Stimulated activated CD8-positive, alpha-beta memory T cell treated with anti-CD3 and anti-CD28 coated beads, Interleukin-4, amount 100 ng/mL, for 24 hours (primary cell): ENCODE measurements at regions not wholly inside any gene's neighbourhood (a gene's known extent, or its start where the extent isn't known, plus 50 kb on each side); places are given as distances from the start of the nearest gene placed in this dataset.
"Not testable (repeated sequence)": the region's sequence is repeated elsewhere in the genome, so short reads cannot be mapped to it uniquely, and the experiment has no call there.

ENCODE experiments used
- DNase-seq: peaks from one replicate; pipeline ENCODE4 v3.0.0-alpha.2; 2020; ENCODE audit warnings: low read depth

DNA sequence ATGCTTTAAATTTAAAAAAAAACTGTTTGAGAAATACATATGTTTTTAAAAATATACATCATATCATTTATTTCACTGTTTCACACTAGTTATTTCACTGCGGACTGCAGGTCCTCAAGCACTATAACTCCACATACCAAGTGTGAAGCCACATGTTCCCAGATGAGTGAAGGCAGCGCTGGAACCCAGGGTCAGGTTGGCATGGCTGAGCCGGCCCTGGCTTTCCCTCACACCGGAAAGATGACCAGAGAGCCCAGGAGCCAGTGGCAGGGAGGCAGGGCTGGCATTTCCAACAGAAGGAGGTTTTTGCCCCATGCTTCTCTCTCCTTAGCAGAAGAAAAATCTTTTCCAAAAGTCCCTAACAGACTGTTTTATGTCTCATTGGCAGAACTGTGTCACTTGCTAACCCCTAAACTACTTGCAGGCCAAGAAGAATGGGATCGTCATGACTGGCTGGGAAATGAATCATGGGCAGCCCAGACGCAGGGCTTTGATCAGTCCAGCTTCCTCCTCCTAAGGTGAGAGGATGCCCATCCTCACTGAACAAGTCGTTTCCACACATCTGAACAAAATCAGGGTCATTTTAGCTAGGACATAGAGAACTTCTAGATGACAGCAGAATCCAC lies 287.6 kb upstream of the HNRNPA3 start:
- DNase-seq = no peak

DNA sequence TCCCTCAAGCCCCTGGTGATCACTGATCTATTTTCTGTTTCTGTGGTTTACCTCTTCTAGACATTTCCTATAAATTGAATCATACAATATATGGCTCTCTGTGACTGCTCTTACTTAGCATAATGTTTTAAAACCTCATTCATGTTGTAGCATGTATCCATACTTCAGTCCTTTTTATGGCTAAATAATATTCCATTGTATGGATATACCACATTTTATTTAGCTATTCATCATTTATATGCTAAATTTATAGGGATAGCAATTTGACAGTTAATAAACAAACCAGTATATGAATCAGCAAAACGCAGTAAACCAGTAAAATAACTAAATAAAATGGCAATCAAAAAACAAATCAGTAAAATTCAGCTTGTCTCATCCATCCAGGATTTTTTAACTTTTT lies 286.1 kb upstream of the HNRNPA3 start:
- DNase-seq = no peak

DNA sequence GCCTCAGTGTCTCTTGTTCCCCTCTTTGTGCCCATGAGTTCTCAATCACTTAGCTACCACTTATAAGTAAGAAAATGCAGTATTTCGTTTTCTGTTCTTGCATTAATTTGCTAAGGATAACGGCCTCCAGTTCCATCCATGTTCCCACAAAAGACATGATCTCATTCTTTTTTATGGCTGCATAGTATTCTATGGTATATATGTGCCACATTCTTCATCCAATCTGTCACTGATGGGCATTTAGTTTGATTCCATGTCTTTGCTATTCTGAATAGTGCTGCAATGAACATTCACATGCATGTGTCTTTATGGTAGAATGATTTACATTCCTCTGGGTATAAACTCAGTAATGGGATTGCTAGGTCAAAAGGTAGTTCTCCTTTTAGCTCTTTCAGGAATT lies 283.2 kb upstream of the HNRNPA3 start:
- DNase-seq = not testable (repeated sequence)

DNA sequence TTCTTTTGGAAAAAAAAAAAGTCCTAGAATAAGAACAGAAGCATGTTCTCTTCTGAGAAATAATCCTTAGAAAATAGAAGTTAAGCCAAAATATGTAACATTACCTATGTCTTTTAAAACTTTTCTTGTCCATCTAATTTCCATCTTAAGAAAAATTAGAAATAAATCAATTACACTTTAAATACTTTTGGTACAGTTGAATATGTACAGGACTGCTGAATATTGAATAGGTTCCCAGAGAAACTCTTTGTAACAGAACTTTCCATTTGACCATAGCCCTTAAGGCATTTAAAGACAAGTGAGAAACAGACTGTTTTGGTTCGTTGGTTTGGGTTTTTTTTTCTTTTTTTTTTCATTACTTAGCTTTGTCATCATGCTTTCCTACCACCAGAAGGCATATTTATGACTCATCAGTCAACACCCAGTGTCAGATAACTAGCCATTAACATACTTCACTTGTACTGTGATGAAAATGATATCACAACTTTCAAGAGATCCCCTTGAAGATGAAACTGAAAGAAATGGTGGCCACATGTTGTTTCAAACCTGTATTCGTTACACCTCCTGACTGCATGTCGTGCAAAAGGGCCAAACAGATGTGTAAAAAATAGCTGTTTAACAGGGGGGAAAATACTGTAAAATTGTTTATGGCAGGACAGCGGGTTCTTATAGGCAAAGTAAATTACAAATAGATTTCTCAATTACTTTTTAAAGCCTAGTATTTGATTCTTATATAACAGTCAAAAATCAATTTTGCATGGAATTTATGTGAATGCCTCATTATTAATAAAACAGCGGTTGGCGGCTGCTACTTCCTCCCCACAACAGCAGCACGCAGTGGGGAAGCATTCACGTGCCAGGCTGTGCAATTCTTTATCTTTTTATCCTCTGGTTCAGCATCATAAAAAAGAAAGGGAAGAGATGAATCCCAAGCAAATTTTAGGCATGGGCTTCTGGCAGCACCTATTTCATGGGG lies 280.7 kb upstream of the HNRNPA3 start:
- DNase-seq = no peak

DNA sequence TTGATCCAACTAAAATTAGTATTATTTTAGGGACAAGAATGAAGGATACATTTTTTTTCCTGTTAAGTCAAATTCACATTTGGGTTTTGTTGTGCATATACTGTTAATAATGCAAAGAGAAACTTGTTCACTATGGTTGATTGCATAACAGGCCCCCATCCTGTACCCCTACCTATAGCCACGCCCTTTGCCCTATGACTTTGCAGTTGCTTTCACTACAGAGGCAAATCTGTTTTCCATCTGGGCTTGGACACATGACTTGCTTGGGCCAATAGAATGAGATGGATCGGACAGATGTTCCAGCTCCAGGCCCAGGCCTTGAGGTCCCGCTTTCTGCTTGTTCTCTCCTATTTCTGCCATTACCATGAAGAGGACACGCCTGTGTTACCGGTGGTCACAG lies 278.5 kb upstream of the HNRNPA3 start:
- DNase-seq = no peak

DNA sequence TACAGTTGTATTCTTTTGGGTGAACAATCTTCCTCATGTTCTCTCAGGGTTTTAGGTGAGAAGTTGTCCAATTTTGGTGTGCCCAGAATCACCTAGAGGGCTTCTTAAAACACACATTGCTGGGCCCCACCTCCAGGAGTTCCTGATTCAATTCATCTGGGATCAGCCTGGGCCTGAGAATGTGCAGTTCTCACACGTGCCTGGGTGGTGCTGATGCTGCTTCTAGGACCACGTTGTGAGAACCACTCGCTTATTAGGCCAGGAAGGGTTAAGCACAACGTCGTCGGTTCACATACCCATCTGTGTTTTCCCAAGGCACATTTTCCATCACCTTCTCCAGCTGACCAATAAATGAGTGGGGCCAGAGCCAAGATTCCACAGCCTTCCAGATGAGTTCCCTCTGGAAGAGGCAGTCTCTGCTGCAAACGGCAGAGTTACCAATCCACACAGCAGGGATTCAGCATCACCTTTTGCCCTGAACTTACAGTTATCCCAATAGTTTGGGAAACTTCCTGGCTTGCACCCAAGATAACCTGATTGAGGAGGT lies 277.7 kb upstream of the HNRNPA3 start:
- DNase-seq = no peak

DNA sequence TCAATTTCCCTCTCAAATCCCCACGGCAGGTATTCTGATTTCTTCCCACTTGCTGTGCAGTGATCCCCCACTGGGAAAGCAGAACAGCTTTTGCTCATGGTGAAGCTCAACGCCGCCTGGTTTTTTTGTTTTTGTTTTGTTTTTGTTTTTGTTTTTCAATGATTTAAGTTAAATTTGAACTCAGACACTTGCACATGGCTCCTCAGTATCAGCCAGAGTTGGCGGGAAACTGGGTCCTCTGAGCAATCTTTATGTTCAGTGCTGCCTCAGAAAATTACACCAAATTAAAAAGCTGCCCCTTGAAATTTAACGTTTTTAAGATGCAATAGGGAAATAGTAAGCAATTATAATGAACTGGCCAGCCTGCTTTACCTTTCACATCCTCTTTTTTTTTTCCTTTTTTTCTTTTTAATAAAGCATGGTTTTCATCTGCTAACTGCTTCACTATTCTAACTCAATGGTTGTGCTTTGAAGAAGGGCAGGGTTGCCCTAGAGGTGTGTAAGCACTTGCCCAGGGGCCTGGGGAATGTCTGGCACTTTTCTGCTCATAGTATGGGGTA lies 277.0 kb upstream of the HNRNPA3 start:
- no peak for DNase-seq

- DNase-seq = no peak
Observed at GRCh38 chr2:176936410-176936809, 276.2 kb upstream of the HNRNPA3 start.

GRCh38 chr2:176944998-176945397 lies 267.6 kb upstream of the HNRNPA3 start:
- no peak for DNase-seq

- no peak for DNase-seq
Observed at GRCh38 chr2:176947754-176948153, 264.8 kb upstream of the HNRNPA3 start.

GRCh38 chr2:176951218-176951617 lies 261.4 kb upstream of the HNRNPA3 start:
- DNase-seq = not testable (repeated sequence)

DNA sequence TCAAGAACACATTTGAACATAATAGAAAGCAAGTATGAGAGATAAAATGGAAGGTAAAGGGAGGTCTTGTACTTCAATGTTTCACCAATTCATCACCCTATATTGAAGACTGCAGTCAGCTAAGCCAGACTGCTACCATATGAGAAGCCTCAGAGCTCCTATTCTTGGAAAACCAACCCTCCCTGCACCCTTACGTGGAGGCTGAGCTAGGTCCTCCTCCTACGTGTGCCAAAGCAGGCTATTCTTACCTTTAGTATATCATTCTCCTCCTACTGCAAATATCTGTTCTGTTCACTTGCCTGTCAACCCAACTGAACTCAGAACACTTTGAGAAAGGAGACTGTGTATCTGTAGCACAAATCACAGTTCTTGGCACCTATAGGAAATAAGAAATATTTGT lies 255.8 kb upstream of the HNRNPA3 start:
- no peak for DNase-seq

GRCh38 chr2:176959614-176960013 lies 253.0 kb upstream of the HNRNPA3 start:
- DNase-seq = no peak

DNA sequence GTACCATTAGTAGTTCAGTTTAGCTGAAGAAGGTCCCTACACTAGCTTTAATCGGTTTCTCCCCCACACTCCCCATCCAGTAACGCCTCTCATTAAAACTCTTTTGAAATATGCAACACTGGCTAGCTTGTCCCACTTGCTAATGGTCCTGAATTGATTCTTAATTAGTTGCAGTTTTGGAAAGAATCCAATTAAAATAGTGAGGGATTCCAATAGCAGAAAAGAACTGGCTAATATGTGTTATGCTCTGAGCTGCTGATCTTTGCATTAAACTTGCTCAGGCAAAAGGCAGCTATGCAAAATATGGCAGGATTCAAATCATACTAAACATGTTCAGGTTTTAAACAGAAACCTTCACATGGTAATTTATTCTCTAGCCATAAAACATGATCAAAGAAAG lies 252.5 kb upstream of the HNRNPA3 start:
- DNase-seq = no peak

DNA sequence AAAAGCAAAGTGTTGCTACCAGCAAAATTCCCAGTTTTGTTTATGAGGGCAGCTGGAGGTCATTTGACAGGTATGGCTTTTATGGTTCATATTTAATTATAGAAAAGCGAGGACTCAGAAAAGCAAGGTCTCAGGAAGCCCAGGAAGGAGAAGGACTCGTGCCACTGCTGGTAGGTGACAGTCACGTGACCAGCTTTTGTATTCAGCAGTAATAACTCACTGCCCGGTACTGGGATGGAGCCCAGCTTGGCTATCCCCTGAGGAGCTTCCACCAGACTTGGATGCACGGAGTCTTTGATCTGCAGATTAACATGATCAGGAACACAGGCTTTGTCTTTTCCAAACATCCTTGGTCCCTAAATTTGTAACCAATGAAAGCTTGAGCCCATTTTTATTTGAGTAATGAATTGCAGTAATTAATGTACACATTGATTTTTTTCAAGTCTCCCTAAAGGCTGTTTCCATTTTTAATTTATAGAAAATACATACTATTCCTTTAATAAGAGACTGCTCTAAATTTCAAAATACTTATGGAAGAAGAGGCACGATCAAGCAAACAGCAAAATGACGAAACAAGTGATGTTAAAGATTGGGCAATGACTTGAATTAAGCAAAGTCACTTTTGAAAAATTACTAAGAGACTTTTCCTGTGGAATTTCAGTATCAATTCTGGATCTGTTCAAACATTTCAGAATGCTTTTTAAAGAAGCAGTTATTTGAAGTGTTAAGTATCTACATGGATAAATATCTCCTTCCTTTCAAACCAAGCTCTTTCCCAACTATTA lies 251.7 kb upstream of the HNRNPA3 start:
- no peak for DNase-seq

GRCh38 chr2:176961775-176962619 lies 250.6 kb upstream of the HNRNPA3 start:
- no peak for DNase-seq

- no peak for DNase-seq
Observed at GRCh38 chr2:176963568-176964287, 248.9 kb upstream of the HNRNPA3 start.

GRCh38 chr2:176967911-176968450 lies 244.6 kb upstream of the HNRNPA3 start:
- no peak for DNase-seq

- no peak for DNase-seq
Observed at GRCh38 chr2:176969642-176970359, 242.8 kb upstream of the HNRNPA3 start.
